Astrocyte of the spinal cord (primary cell): ENCODE measurements at regions not wholly inside any gene's neighbourhood (a gene's known extent, or its start where the extent isn't known, plus 50 kb on each side); places are given as distances from the start of the nearest gene placed in this dataset.

ENCODE experiments used
- DNase-seq: peaks from one replicate; pipeline ENCODE4 v3.0.0; 2011; ENCODE audit warnings: low read depth, low spot score
- H3K4me3 ChIP-seq: 2 replicates; pipeline ENCODE4 v1.5.1; 2011; ENCODE audit warnings: low read depth, mild to moderate bottlenecking, low read length, moderate library complexity
- in situ Hi-C: cut with HindIII; loops from 2 replicates; pipeline ENCODE4 v1.10.0; 2017; ENCODE audit warnings: low sequenced_read_pairs
- TF ChIP-seq, protein P1 (sequence below): IDR thresholded peaks from 2 replicates; pipeline ENCODE4 v1.5.1; 2012; ENCODE audit warnings: low read depth, mild to moderate bottlenecking, low read length, inconsistent platforms

DNA sequence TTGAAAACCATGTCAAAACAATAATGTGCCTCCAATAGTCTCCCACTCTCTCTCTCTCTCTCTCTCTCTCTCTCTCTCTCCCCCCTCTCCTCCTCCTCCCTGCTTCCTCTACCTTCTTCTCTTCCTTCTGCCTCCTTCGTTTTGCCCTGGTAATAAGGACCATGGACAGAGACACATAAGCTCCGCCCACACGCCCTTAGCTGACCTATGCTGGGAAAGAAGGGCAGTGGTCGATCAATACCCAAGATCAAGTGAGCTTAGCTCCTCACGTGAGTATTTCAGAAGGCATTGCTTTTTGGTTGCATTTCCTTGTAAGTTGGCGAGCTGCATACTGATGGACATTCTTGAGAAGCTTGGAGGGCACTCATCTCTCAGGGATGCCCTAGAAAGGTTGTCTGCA is 194.8 kb downstream of the MIAT start:
- TF ChIP-seq, protein P1, sequence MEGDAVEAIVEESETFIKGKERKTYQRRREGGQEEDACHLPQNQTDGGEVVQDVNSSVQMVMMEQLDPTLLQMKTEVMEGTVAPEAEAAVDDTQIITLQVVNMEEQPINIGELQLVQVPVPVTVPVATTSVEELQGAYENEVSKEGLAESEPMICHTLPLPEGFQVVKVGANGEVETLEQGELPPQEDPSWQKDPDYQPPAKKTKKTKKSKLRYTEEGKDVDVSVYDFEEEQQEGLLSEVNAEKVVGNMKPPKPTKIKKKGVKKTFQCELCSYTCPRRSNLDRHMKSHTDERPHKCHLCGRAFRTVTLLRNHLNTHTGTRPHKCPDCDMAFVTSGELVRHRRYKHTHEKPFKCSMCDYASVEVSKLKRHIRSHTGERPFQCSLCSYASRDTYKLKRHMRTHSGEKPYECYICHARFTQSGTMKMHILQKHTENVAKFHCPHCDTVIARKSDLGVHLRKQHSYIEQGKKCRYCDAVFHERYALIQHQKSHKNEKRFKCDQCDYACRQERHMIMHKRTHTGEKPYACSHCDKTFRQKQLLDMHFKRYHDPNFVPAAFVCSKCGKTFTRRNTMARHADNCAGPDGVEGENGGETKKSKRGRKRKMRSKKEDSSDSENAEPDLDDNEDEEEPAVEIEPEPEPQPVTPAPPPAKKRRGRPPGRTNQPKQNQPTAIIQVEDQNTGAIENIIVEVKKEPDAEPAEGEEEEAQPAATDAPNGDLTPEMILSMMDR = no peak
- DNase-seq = no peak
- in situ Hi-C loops = no loop called here
- no peak overlapping the region for H3K4me3 ChIP-seq

DNA sequence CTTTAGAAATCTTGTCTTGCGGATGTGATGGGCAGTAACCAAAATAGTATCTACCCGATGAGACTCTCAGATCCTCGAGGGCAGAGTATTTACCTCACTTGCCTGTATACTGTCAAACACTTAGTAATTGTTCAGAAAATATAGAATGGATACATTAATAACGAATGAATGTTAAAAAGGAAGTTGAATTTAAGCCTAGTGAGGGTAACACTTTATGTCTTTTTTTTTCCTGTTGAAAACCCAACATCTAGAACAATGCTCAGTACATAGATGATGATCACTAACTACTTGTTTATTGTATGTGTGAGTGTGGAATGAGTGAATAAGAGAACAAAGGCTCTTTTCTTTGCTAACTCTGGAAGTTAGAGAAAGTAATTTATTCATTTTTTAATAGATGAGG is 195.7 kb downstream of the MIAT start:
- in situ Hi-C loops = no loop called here
- no peak for DNase-seq
- TF ChIP-seq, protein P1 = no peak
- no peak overlapping the region for H3K4me3 ChIP-seq

DNA sequence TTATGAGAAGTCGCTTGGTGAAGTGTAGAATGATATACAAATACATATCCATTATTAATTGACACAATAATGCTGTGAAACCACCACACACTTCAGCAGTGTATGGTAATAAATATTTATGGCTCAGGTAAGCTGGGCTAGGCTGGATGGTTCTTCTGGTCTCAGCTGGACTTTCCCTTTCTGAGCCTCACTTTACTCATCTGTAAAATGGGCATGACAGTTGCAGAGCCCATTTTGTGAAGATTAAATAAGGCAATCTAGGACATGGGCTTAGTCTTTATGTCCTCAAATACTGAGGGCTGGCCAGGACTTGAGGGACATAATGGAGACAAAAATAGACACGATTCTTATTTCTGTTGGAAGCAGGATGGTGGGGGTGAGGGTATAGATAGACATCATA is 196.1 kb downstream of the MIAT start:
- no peak for DNase-seq
- in situ Hi-C loops = no loop called here
- H3K4me3 ChIP-seq = no peak overlapping the region
- TF ChIP-seq, protein P1 = no peak

GRCh38 chr22:26857169-26857568 is 199.8 kb downstream of the MIAT start:
- no peak for DNase-seq
- no peak overlapping the region for H3K4me3 ChIP-seq
- TF ChIP-seq, protein P1 = no peak
- in situ Hi-C loops = no loop called here

GRCh38 chr22:26860301-26860700 is 202.9 kb downstream of the MIAT start:
- in situ Hi-C loops = no loop called here
- TF ChIP-seq, protein P1 = no peak
- DNase-seq = no peak
- H3K4me3 ChIP-seq = no peak overlapping the region

DNA sequence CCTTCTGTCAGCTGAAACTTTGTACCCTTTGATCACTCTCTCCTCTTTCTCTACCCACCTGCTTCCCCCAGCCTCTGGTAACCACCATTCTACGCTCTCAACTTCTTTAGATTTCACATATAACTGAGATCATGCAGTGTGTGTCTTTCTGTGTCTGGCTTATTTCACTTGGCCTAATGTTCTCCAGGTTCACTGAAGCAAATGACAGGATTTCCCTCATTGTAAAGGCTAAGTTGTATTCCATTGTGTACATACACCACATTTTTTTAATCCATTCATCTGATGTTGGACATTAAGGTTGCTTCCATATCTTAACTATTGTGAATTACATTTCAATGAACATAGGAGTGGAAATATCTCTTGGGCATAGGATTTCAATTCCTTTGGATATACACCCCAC is 207.6 kb downstream of the MIAT start:
- TF ChIP-seq, protein P1 = no peak
- in situ Hi-C loops = no loop called here
- no peak overlapping the region for H3K4me3 ChIP-seq
- DNase-seq = no peak

DNA sequence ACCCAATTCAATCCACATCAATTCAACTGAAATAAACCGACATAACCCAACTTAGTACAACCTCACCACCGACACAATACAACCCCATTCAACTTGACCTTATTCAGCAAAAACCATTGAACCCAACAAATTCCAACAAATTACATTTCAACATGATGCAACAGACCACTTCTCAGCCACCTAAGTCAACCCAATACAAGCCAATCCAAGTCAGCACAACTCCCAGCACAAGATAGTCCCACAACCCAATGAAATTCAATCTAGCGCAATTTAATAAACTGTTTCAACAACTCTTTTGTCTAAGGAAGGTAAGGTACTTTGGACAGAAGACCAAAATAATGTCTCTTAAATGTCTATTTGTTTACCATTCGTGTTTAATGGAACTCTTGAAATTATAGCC is 226.0 kb downstream of the MIAT start:
- DNase-seq = no peak
- no peak overlapping the region for H3K4me3 ChIP-seq
- in situ Hi-C loops = no loop called here
- TF ChIP-seq, protein P1 = no peak
